ENCODE measurements at regions not wholly inside any gene's neighbourhood (a gene's known extent, or its start where the extent isn't known, plus 50 kb on each side); places are given as distances from the start of the nearest gene placed in this dataset.

GRCh38 chr13:67303661-67304333 lies 73.7 kb upstream of the PCDH9 start:
- H3K36me3 ChIP-seq: no peaks in the 10 kb centered on the region
- no peak for DNase-seq (ENCODE audit: low read depth in 1 of 2, low spot score in 2 of 2)
- no peak overlapping the region for H3K4me3 ChIP-seq
- H3K27me3 ChIP-seq (replicated peaks): no peaks in the 10 kb centered on the region
- no peaks in the 10 kb centered on the region for H3K4me1 ChIP-seq (replicated peaks)
- H3K9me3 ChIP-seq (replicated peaks): no peaks in the 10 kb centered on the region
- H3K27ac ChIP-seq: no peak overlapping the region

- no peaks in the 10 kb centered on the region for H3K27me3 ChIP-seq (replicated peaks)
- no peaks in the 10 kb centered on the region for H3K9me3 ChIP-seq (replicated peaks)
- no peak overlapping the region for H3K27ac ChIP-seq
- H3K4me3 ChIP-seq: no peak overlapping the region
- H3K4me1 ChIP-seq (replicated peaks): no peaks in the 10 kb centered on the region
- DNase-seq (ENCODE audit: low read depth in 1 of 2, low spot score in 2 of 2): no peak
- no peaks in the 10 kb centered on the region for H3K36me3 ChIP-seq
Observed at GRCh38 chr13:67299751-67300150, 69.6 kb upstream of the PCDH9 start.

- no peaks in the 10 kb centered on the region for H3K4me1 ChIP-seq (replicated peaks)
- no peaks in the 10 kb centered on the region for H3K9me3 ChIP-seq (replicated peaks)
- H3K27me3 ChIP-seq (replicated peaks): no peaks in the 10 kb centered on the region
- peak in 1 of 2 experiments; percentile 0 for DNase-seq (ENCODE audit: low read depth in 1 of 2, low spot score in 2 of 2)
- no peak overlapping the region for H3K27ac ChIP-seq
- no peak overlapping the region for H3K4me3 ChIP-seq
- no peaks in the 10 kb centered on the region for H3K36me3 ChIP-seq
Observed at GRCh38 chr13:67299072-67299635, 69.0 kb upstream of the PCDH9 start.

- H3K27ac ChIP-seq: no peak overlapping the region
Observed at GRCh38 chr13:67298297-67298696, 68.2 kb upstream of the PCDH9 start.

DNA sequence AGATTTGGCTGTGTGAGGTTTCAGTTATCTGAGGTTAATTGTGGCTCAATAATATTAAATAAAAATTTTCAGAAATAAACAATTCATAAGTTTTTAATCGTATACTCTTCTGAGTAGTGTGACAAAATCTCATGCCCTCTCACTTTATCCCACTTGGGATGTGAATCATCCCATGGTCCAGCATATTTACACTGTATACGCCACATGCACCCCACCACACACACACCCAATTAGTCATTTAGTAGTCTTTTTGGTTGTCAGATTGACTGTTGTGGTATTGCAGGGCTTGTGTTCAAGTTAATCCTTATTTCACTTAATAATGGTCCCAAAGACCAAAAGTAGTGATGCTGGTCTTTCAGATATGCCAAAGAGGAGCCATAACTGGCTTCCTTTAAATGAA lies 66.4 kb upstream of the PCDH9 start:
- no peak for DNase-seq (ENCODE audit: low read depth in 1 of 2, low spot score in 2 of 2)
- Histone ChIP-seq H3K27ac (no peak overlapping the region), H3K4me3 (no peak overlapping the region), H3K36me3 (no peaks in the 10 kb centered on the region), H3K4me1 (replicated peaks) (no peaks in the 10 kb centered on the region), H3K9me3 (replicated peaks) (no peaks in the 10 kb centered on the region), H3K27me3 (replicated peaks) (no peaks in the 10 kb centered on the region)

More at GRCh38 chr13:67298297-67298696, 68.2 kb upstream of the PCDH9 start:
- H3K9me3 ChIP-seq (replicated peaks): no peaks in the 10 kb centered on the region
- no peaks in the 10 kb centered on the region for H3K4me1 ChIP-seq (replicated peaks)
- H3K36me3 ChIP-seq: no peaks in the 10 kb centered on the region
- H3K4me3 ChIP-seq: no peak overlapping the region
- no peaks in the 10 kb centered on the region for H3K27me3 ChIP-seq (replicated peaks)
- DNase-seq (ENCODE audit: low read depth in 1 of 2, low spot score in 2 of 2): no peak

DNA sequence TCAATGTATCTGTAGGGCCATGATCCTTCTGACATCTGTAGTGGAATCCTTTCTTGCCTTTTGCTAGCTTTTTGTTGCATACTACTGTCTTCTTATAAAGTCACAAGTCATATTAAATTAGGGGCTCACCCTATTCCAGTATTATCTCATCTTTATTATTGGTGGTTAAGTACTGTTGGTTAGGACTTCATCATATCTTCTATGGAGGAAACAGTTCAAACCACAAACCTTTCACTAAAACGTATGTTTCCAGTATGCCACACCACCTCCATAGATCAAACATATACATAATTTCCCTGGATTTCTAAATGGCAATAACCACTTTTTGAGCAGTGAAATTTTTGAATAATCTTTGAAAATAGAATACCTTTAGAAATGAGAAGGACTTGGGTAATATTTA lies 62.8 kb upstream of the PCDH9 start:
- H3K27me3 ChIP-seq (replicated peaks): no peaks in the 10 kb centered on the region
- H3K27ac ChIP-seq: no peak overlapping the region
- no peak for DNase-seq (ENCODE audit: low read depth in 1 of 2, low spot score in 2 of 2)
- no peak overlapping the region for H3K4me3 ChIP-seq
- H3K36me3 ChIP-seq: no peaks in the 10 kb centered on the region
- H3K9me3 ChIP-seq (replicated peaks): no peaks in the 10 kb centered on the region
- no peaks in the 10 kb centered on the region for H3K4me1 ChIP-seq (replicated peaks)

DNA sequence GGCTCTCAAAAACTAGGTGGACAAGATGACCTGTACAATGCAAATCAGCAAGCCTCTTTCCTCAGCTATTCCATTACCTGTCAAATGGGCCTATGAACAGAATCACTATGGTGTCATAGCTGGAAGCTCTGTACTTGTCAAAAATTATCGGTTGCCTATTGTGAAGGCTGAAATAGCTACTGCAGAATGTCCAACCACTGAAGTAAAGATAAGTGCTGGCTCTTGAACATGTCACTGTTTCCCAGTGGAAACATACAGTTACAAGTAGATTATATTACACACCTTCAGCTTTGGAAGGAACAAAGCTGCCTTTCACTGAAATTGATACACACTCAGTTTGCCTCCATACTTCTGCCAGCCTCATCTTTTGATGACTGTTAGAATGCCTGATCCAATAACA lies 55.5 kb upstream of the PCDH9 start:
- Histone ChIP-seq H3K36me3 (no peaks in the 10 kb centered on the region), H3K9me3 (replicated peaks) (no peaks in the 10 kb centered on the region), H3K4me1 (replicated peaks) (no peaks in the 10 kb centered on the region), H3K4me3 (no peak overlapping the region), H3K27me3 (replicated peaks) (no peaks in the 10 kb centered on the region), H3K27ac (no peak overlapping the region)
- no peak for DNase-seq (ENCODE audit: low read depth in 1 of 2, low spot score in 2 of 2)

- DNase-seq (ENCODE audit: low read depth in 1 of 2, low spot score in 2 of 2): no peak
- Histone ChIP-seq H3K4me3 (no peak overlapping the region), H3K27ac (no peak overlapping the region), H3K4me1 (replicated peaks) (no peaks in the 10 kb centered on the region), H3K27me3 (replicated peaks) (no peaks in the 10 kb centered on the region), H3K9me3 (replicated peaks) (no peaks in the 10 kb centered on the region), H3K36me3 (no peaks in the 10 kb centered on the region)
Observed at GRCh38 chr13:67283637-67284036, 53.5 kb upstream of the PCDH9 start.

DNA sequence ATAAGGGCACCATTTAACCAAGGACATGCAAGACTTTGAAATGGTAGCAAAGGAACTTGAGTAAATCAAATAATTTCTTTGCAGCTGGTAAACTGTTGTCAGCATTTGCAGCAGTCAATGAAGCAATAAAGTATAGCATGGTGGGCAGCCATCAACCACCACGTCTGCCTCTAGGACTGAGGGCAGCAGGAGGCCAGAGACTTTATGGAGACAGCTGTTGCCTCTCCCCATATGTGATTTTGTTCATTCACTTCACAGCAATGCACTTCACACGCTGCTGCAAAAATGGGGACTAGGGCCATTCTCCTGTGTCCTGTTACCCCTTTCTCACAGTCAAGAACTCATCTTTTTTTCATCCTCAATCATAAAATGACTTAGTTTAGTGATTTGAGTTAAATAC lies 51.3 kb upstream of the PCDH9 start:
- no peak for DNase-seq (ENCODE audit: low read depth in 1 of 2, low spot score in 2 of 2)
- Histone ChIP-seq H3K4me3 (no peak overlapping the region), H3K4me1 (replicated peaks) (no peaks in the 10 kb centered on the region), H3K9me3 (replicated peaks) (no peaks in the 10 kb centered on the region), H3K27ac (no peak overlapping the region), H3K27me3 (replicated peaks) (no peaks in the 10 kb centered on the region), H3K36me3 (no peaks in the 10 kb centered on the region)
